OCI-LY1 (cell line): ENCODE measurements at regions not wholly inside any gene's neighbourhood (a gene's known extent, or its start where the extent isn't known, plus 50 kb on each side); places are given as distances from the start of the nearest gene placed in this dataset.

ENCODE experiments used
- EZH2 ChIP-seq: fragments of 200-600 bp; sonication (generic), shearing (Covaris generic); IDR thresholded peaks from 2 replicates; pipeline ENCODE4 v1.8.0; 2017; ENCODE audit warnings: borderline replicate concordance, mixed run types, mild to moderate bottlenecking, antibody characterized with exemption, low read length, moderate library complexity, mixed read lengths
- TF ChIP-seq, protein P1 (sequence below): fragments of 200-600 bp; sonication (generic), shearing (Covaris generic); IDR thresholded peaks from 2 replicates; pipeline ENCODE4 v1.5.1; 2017; ENCODE audit warnings: mild to moderate bottlenecking, antibody characterized with exemption, low read length, moderate library complexity, mixed read lengths

GRCh38 chr1:100627054-100627716 is 89.2 kb downstream of the GPR88 start:
- TF ChIP-seq, protein P1, sequence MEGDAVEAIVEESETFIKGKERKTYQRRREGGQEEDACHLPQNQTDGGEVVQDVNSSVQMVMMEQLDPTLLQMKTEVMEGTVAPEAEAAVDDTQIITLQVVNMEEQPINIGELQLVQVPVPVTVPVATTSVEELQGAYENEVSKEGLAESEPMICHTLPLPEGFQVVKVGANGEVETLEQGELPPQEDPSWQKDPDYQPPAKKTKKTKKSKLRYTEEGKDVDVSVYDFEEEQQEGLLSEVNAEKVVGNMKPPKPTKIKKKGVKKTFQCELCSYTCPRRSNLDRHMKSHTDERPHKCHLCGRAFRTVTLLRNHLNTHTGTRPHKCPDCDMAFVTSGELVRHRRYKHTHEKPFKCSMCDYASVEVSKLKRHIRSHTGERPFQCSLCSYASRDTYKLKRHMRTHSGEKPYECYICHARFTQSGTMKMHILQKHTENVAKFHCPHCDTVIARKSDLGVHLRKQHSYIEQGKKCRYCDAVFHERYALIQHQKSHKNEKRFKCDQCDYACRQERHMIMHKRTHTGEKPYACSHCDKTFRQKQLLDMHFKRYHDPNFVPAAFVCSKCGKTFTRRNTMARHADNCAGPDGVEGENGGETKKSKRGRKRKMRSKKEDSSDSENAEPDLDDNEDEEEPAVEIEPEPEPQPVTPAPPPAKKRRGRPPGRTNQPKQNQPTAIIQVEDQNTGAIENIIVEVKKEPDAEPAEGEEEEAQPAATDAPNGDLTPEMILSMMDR = no peak
- TF ChIP-seq EZH2 = no peak
